Nephron progenitor cell (in vitro differentiated cells): ENCODE measurements at regions not wholly inside any gene's neighbourhood (a gene's known extent, or its start where the extent isn't known, plus 50 kb on each side); places are given as distances from the start of the nearest gene placed in this dataset.
"Not testable (repeated sequence)": the region's sequence is repeated elsewhere in the genome, so short reads cannot be mapped to it uniquely, and the experiment has no call there.

ENCODE experiments used
- DNase-seq: peaks from one replicate; pipeline ENCODE4 v3.0.0; 2021
- H3K27ac Mint-ChIP-seq: 2 replicates; pipeline ENCODE4 v1.8.0; 2021; ENCODE audit warnings: mild to moderate bottlenecking, moderate library complexity, mixed read lengths
- H3K27me3 Mint-ChIP-seq: 2 replicates; pipeline ENCODE4 v1.8.0; 2021; ENCODE audit warnings: mild to moderate bottlenecking, low read depth, mixed read lengths; ENCODE audit not compliant: poor library complexity
- H3K36me3 Mint-ChIP-seq: 2 replicates; pipeline ENCODE4 v1.8.0; 2021; ENCODE audit warnings: low read depth, mixed read lengths
- H3K4me1 Mint-ChIP-seq: 2 replicates; pipeline ENCODE4 v1.8.0; 2021; ENCODE audit warnings: mixed read lengths
- H3K4me3 Mint-ChIP-seq: 2 replicates; pipeline ENCODE4 v1.8.0; 2021; ENCODE audit warnings: mild to moderate bottlenecking, moderate library complexity, mixed read lengths
- H3K9me3 Mint-ChIP-seq: 2 replicates; pipeline ENCODE4 v1.8.0; 2021; ENCODE audit warnings: mild to moderate bottlenecking, moderate library complexity, mixed read lengths
- TF ChIP-seq, protein P1 (sequence below): fragments of 200-600 bp; sonication (generic); IDR thresholded peaks from 2 replicates; pipeline ENCODE4 v1.5.0; 2021; ENCODE audit warnings: antibody characterized with exemption

DNA sequence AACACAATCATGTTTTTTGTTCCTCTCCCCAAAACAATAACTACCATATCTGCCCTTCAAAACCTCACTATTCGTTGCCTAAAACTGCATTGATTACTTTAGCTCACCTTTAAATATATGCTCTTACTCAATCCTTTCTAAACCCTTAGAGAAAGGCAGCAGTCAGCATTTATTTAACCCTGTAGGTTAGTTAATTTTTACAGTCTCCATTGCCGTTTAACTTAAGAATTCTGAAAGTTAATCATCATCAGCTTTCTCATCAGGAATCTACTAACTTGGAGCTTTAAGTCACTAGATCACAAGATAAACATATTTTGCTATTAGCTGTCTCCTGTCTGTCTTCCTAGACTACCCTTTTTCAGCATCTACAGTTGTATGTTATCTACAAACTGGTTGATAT is 991.9 kb downstream of the EPHA7 start:
- TF ChIP-seq, protein P1, sequence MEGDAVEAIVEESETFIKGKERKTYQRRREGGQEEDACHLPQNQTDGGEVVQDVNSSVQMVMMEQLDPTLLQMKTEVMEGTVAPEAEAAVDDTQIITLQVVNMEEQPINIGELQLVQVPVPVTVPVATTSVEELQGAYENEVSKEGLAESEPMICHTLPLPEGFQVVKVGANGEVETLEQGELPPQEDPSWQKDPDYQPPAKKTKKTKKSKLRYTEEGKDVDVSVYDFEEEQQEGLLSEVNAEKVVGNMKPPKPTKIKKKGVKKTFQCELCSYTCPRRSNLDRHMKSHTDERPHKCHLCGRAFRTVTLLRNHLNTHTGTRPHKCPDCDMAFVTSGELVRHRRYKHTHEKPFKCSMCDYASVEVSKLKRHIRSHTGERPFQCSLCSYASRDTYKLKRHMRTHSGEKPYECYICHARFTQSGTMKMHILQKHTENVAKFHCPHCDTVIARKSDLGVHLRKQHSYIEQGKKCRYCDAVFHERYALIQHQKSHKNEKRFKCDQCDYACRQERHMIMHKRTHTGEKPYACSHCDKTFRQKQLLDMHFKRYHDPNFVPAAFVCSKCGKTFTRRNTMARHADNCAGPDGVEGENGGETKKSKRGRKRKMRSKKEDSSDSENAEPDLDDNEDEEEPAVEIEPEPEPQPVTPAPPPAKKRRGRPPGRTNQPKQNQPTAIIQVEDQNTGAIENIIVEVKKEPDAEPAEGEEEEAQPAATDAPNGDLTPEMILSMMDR, result no peak
- Mint-ChIP-seq H3K4me1 (no peaks in the 10 kb centered on the region), H3K4me3 (no peak overlapping the region), H3K27me3 (no peaks in the 10 kb centered on the region), H3K27ac (no peak overlapping the region), H3K9me3 (no peaks in the 10 kb centered on the region), H3K36me3 (no peaks in the 10 kb centered on the region)
- no peak for DNase-seq

DNA sequence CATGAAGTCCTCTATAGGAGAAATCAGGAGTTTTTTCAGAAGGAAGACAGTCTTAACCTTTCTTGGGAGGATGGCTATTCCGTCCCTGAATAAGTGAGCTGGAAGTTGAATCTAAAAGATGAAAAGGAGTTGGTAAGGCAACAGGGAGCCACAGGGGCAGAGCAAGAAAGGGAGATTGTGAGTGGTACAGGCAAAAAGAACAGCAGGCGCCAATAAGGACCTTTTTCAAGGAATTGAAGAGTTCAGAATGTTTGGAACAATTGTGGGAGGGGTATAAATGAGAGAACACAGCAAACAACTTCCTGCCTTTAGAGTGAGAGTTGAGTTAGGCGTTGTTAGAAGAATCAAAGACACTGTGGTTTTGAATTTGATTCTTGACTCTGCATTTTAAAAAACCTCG is 1003.7 kb downstream of the EPHA7 start:
- Mint-ChIP-seq H3K27me3 (no peaks in the 10 kb centered on the region), H3K4me3 (no peak overlapping the region), H3K36me3 (no peaks in the 10 kb centered on the region), H3K9me3 (peaks cover 6% of the 10 kb centered on the region), H3K4me1 (no peaks in the 10 kb centered on the region), H3K27ac (no peak overlapping the region)
- TF ChIP-seq, protein P1, result no peak
- DNase-seq, result no peak

DNA sequence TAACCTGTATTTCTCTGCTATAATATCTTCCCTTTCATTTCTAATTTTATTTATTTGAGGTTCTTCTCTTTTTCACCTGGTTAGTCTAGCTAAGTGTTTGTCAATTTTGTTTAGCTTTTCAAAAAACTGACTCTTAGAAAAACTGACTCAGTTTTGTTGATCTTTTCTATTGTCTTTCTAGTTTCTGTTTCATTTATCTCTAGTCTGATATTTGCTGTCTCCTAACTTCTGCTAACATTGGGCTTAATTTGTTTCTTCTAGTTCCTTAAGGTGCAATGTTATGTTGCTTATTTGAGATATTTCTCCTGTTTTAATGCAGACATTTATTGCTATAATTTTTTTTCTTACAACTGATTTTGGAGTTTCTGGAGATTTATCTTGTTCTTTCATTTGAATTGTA is 1011.0 kb downstream of the EPHA7 start:
- Mint-ChIP-seq H3K27ac (no peak overlapping the region), H3K4me1 (no peaks in the 10 kb centered on the region), H3K4me3 (no peak overlapping the region), H3K27me3 (no peaks in the 10 kb centered on the region), H3K9me3 (peaks cover 8% of the 10 kb centered on the region), H3K36me3 (no peaks in the 10 kb centered on the region)
- TF ChIP-seq, protein P1, result no peak
- no peak for DNase-seq

DNA sequence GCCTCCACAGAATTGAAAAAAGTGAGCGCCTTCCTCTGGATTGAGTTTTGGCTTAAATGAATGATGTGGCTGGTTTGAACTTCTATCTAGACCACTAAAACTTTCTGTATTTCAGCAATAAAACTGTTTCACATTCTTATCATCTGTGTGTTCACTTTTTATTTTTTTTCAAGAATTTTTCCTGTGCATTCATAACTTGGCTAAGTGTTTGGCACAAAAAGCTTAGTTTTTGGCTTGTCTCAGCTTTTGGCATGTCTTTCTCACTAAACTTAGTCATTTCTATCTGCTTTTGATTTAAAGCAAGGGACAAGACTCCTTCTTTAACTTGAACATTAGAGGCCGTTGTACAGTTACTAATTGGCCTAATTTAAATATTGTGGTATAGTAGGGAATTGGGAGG is 1015.1 kb downstream of the EPHA7 start:
- Mint-ChIP-seq H3K36me3 (no peaks in the 10 kb centered on the region), H3K27ac (no peak overlapping the region), H3K9me3 (no peaks in the 10 kb centered on the region), H3K4me1 (no peaks in the 10 kb centered on the region), H3K27me3 (no peaks in the 10 kb centered on the region), H3K4me3 (no peak overlapping the region)
- DNase-seq, result no peak
- TF ChIP-seq, protein P1, result no peak

DNA sequence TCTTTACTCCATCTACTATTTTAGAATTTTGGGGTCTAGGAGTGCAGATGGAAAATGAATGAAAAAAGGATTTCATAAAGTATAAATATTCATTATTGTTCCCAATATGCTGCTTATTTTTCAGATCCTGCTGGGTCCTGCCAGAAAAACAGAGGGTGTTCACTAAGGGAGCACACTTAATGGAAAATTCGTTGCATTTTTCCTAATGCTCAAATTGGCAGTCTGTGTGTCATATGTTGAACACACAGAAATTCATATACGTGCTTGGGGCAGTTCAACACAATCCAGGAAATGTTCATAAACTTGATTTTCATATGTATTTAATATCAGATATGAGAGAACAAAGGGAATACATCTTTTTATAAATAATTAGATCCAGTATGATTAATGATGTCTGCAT is 1019.4 kb downstream of the EPHA7 start:
- H3K27ac Mint-ChIP-seq, result no peak overlapping the region
- no peak for DNase-seq
- H3K9me3 Mint-ChIP-seq, result no peaks in the 10 kb centered on the region
- no peaks in the 10 kb centered on the region for H3K4me1 Mint-ChIP-seq
- H3K36me3 Mint-ChIP-seq, result no peaks in the 10 kb centered on the region
- TF ChIP-seq, protein P1, result no peak
- no peak overlapping the region for H3K4me3 Mint-ChIP-seq
- no peaks in the 10 kb centered on the region for H3K27me3 Mint-ChIP-seq

DNA sequence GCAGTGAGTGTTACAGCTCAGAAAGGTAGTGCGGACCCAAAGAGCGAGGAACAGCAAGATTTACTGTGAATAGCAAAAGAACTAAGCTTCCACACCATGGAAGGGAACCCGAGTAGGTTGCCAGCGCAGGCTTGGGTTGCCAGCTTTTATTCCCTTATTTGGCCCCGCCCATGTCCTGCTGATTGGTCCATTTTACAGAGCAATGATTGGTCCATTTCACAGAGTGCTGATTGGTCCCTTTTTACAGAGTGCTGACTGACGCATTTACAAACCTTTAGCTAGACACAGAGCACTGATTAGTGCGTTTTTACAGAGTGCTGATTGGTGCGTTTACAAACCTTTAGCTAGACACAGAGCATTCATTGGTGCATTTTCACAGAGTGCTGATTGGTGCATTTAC is 1030.7 kb downstream of the EPHA7 start:
- not testable (repeated sequence) for DNase-seq, H3K27me3 Mint-ChIP-seq, H3K4me1 Mint-ChIP-seq, H3K4me3 Mint-ChIP-seq, H3K27ac Mint-ChIP-seq, H3K36me3 Mint-ChIP-seq, H3K9me3 Mint-ChIP-seq
